ENCODE measurements at regions not wholly inside any gene's neighbourhood (a gene's known extent, or its start where the extent isn't known, plus 50 kb on each side); places are given as distances from the start of the nearest gene placed in this dataset.

DNA sequence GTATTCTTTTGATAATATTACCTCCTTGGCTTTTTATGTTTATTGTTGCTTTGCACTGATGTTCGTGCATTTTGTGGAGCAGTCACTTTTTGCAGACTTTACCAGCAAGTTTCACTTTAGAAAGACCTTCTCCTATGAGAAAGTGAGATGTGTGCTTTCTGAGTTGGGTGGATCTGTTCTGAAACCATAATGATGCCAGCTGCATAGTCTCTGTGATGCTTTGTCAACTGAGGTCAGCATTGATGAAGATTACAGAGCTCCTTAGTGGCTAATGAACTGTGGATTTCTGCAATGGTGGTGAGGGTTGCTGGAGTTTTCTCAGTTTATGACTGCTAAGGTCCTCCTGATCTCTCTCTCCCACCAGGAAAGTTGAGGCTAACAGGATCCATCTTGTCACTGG lies 309.9 kb upstream of the SLITRK6 start:
- no peaks in the 10 kb centered on the region for H3K4me1 ChIP-seq (ENCODE audit: low read depth)
- no peak overlapping the region for H3K4me3 ChIP-seq
- peaks cover 14% of the 10 kb centered on the region for H3K9me3 ChIP-seq
- TF ChIP-seq, protein P1, sequence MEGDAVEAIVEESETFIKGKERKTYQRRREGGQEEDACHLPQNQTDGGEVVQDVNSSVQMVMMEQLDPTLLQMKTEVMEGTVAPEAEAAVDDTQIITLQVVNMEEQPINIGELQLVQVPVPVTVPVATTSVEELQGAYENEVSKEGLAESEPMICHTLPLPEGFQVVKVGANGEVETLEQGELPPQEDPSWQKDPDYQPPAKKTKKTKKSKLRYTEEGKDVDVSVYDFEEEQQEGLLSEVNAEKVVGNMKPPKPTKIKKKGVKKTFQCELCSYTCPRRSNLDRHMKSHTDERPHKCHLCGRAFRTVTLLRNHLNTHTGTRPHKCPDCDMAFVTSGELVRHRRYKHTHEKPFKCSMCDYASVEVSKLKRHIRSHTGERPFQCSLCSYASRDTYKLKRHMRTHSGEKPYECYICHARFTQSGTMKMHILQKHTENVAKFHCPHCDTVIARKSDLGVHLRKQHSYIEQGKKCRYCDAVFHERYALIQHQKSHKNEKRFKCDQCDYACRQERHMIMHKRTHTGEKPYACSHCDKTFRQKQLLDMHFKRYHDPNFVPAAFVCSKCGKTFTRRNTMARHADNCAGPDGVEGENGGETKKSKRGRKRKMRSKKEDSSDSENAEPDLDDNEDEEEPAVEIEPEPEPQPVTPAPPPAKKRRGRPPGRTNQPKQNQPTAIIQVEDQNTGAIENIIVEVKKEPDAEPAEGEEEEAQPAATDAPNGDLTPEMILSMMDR (IDR thresholded peaks at IDR 0.05), result no peak
- DNase-seq (no peak), ATAC-seq (no peak)
- no peaks in the 10 kb centered on the region for H3K36me3 ChIP-seq (ENCODE audit: low read depth)
- intact Hi-C loops (cut with DNase I, micrococcal nuclease), result no loop called here

DNA sequence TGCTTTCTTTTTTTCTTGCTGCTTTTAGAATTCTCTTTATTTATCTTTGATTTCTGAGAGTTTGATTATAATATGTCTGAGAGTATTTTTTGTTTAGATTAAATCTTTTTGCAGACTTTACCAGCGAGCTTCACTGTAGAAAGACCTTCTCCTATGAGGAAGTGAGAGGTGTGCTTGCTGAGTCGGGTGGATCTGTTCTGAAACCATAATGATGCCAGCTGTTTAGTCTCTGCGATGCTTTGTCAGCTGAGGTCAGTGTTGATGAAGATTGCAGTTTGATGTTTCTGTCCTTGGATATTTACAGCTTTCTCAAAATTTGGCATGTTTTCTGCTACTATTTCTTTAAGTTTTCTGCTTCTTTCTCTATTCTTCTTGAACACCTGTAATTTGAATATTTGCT lies 309.1 kb upstream of the SLITRK6 start:
- no peak for ATAC-seq
- H3K9me3 ChIP-seq, result peaks cover 14% of the 10 kb centered on the region
- H3K36me3 ChIP-seq (ENCODE audit: low read depth), result no peaks in the 10 kb centered on the region
- no peaks in the 10 kb centered on the region for H3K4me1 ChIP-seq (ENCODE audit: low read depth)
- no peak overlapping the region for H3K4me3 ChIP-seq
- intact Hi-C loops (cut with DNase I, micrococcal nuclease), result no loop called here
- TF ChIP-seq, protein P1 (IDR thresholded peaks at IDR 0.05), result no peak
- DNase-seq, result no peak

DNA sequence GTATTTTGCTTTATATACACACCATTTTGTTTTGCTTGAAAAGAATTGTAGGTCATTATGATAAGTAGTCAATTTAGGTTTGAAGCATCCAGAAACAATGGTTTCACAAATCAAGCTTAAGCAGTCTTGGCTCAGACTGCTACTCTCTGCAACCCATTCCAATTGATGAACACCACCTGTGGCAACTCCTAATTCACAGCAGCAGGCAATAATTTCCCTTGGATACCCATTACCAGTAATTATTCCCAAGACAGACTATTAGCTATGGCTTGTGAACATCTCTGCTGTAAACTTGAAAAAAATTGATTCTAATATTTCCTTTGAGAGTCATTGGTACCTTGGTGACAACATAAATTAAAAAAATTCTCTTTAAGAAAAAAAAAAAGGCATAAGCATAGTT lies 299.3 kb upstream of the SLITRK6 start:
- TF ChIP-seq, protein P1 (IDR thresholded peaks at IDR 0.05), result no peak
- no peak overlapping the region for H3K4me3 ChIP-seq
- H3K4me1 ChIP-seq (ENCODE audit: low read depth), result no peaks in the 10 kb centered on the region
- intact Hi-C loops (cut with DNase I, micrococcal nuclease), result no loop called here
- H3K9me3 ChIP-seq, result no peaks in the 10 kb centered on the region
- ATAC-seq (no peak), DNase-seq (no peak)
- H3K36me3 ChIP-seq (ENCODE audit: low read depth), result no peaks in the 10 kb centered on the region

DNA sequence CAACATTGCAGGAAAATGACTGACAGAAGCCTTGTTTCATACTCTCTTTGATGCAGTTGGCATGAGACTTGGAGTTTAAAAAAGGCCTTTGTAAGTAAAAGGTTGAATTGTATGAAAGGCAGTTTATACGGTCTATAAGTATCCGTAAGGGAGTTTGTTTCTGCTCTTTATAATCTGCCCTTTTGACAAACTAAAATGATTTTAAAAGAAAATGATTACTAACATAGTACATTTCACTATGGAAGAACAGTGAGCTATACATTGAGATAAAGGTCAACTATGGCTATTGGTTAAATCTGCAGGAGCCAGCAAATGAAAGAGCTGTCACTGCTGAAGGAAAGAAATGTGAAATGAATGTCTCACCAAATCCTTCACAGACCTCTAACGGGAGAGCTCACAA lies 296.1 kb upstream of the SLITRK6 start:
- TF ChIP-seq, protein P1 (IDR thresholded peaks at IDR 0.05), result no peak
- H3K4me3 ChIP-seq, result no peak overlapping the region
- intact Hi-C loops (cut with DNase I, micrococcal nuclease), result no loop called here
- no peak for DNase-seq
- H3K4me1 ChIP-seq (ENCODE audit: low read depth), result no peaks in the 10 kb centered on the region
- no peak for ATAC-seq
- no peaks in the 10 kb centered on the region for H3K36me3 ChIP-seq (ENCODE audit: low read depth)
- H3K9me3 ChIP-seq, result no peaks in the 10 kb centered on the region

DNA sequence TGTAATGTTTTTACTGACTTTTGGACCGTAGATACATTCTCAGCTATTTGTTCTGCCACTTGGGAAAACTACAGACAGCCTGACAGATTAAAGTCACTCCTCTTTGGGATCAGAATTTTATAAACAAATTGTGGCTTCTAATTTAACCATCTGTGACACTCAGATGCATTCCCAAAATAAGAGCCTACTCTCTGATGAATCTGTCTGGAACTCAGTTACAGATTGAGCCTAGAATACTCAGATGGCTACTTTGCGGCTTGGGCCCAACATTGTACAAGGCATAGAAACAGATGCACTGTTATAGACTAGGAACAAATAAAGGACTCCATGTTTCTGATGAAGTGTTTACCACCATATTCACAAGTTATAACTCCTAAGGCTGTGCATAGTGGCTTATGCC lies 291.0 kb upstream of the SLITRK6 start:
- H3K9me3 ChIP-seq, result no peaks in the 10 kb centered on the region
- TF ChIP-seq, protein P1 (IDR thresholded peaks at IDR 0.05), result no peak
- H3K36me3 ChIP-seq (ENCODE audit: low read depth), result no peaks in the 10 kb centered on the region
- no peak overlapping the region for H3K4me3 ChIP-seq
- intact Hi-C loops (cut with DNase I, micrococcal nuclease), result no loop called here
- ATAC-seq (no peak), DNase-seq (no peak)
- no peaks in the 10 kb centered on the region for H3K4me1 ChIP-seq (ENCODE audit: low read depth)

DNA sequence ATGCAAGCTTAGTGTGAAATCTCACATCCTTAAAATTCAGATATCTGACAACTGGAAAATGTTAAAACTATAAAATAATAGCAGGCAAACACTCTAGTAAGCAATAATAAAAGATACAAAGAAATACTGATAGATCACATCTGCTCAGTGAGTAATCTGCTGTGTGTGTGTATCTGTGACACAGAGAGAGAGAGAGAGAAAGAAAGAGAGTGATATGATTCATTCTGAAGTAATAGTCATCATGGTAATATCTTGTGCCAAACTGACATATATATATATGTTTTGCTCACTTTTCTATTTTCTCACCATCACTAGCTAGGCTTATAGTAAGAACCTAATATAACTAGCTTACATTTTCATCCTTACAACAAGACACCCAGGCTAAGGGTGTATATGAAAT lies 288.0 kb upstream of the SLITRK6 start:
- Histone ChIP-seq H3K4me3 (no peak overlapping the region), H3K36me3 (ENCODE audit: low read depth) (no peaks in the 10 kb centered on the region), H3K4me1 (ENCODE audit: low read depth) (no peaks in the 10 kb centered on the region), H3K9me3 (peaks cover 3% of the 10 kb centered on the region)
- DNase-seq (no peak), ATAC-seq (no peak)
- TF ChIP-seq, protein P1 (IDR thresholded peaks at IDR 0.05), result no peak
- intact Hi-C loops (cut with DNase I, micrococcal nuclease), result no loop called here

Data from mucosa of descending colon (tissue), 3 donors.